GM18861 (cell line): ENCODE measurements at regions not wholly inside any gene's neighbourhood (a gene's known extent, or its start where the extent isn't known, plus 50 kb on each side); places are given as distances from the start of the nearest gene placed in this dataset.

Source experiments
- ATAC-seq: cut with Tn5 transposase; IDR thresholded peaks from one replicate; pipeline ENCODE4 v1.9.1; 2021; ENCODE audit not compliant: unreplicated experiment

DNA sequence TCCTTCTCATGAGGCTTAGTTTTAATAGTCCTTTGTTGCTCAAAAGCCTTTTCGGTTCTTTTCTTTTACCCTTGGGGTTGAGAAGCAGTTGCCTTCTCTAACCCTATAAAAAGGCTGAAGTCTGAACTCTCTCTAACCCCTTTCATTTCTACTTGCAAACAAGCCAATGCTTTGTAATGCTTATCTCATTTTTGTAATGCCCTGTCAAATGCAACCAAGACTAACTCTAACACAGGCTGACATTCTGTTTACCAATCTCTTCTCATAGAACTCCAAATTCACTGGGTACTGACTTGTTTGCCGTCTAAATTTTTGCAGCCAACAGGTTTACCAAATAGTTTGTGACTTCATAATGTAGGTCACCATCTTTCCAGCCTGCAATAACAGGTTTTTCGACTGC lies 233.9 kb upstream of the SNX7 start:
- ATAC-seq = no peak

DNA sequence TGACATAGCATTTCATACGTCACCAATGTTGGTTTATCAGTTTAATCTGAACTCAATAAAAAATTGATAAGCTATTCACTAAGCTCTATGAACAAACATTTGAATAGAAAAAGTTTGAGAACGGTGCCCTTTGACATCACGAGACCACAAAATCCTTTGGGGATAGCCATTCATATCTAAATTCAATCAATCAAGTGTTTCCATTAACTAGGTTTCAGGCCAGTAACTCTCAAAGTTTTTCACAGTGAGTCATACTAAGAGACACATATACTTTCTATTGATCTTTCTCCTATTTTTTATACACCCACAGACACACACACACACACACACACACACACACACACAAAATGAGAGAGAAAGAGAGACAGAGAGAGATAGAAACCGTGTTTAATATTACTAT lies 235.4 kb upstream of the SNX7 start:
- no peak for ATAC-seq

DNA sequence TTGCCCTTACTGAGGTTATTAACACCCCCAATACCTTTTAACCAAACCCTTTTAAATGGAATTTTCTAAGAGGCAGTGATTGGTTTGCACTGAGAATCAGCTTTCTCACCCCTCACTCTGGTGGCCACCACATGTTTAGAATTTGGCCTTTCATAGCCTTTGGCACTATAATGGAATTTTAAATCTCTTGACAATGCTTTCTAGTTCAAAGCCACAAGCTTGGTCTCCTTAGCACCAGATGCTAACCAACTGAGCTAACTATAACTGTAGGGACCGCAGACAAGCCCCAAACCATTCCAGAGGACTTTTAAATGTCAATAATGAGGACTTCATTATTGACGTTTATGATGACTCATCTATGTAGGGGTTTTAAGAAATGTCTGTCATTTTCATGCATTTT lies 238.7 kb upstream of the SNX7 start:
- no peak for ATAC-seq

DNA sequence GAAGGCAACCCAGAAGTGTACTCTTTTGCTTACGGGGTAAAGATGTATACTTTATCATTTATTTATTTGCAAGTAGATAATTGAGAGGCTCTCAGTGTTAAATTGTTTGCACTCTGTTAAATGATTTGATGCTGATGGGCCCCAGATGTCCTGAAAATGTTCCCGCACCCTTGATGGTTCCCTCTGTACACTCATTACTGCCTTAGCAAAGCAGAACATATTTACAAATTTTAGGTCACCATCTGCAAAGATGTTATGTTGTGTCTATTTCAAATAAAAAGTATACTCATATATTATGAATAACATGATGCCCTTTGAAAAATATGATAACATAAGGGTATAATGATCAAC lies 240.5 kb upstream of the SNX7 start:
- ATAC-seq = no peak

DNA sequence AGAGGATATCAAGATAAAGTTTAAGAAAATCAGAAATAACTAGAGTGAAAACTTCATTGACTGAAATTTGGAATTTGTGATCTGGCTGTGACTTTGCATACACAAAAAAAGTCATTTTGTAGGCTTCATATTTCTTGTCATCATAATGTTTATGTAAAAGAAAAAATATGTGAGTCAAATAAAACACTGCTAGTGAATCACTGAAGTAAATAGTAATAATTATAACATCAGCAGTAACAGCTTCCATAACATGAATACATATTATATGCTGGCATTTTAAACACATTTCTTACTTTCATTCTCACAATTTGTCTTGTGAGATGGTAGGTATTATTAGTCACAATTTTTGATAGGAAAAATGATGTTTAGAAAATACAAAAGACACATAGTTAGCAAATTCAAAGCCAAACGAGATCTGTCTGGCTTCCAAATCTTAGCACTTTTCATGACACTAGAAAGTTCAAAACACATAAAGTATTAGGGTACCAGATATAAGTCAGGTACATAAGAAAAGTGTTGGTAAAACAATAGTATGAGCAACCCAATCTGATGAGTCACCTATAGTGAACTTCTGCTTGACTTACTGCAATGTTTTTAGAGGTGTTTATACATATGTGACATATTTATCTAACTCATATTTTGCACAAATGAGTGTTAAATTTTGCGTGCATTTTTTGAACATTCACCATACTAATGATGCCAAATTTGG lies 241.0 kb upstream of the SNX7 start:
- ATAC-seq = no peak

DNA sequence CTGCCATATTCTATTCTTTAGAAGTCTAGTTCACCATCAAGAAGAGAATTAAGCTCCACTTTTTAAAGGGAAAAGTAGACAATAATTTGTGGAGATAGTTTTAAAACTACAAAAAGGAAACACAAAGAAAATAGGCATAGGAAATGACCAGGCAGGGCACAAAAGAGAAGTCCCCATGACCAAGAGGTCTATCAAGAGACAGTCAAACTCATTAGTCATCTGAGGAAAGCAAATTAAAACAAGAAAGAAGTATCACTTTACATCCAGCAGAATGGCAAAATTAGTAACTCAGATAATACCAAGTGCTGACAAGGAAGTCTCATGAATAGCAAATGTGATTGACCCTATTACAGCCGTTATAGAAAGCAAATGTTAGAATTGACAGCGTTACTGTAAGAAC lies 243.7 kb upstream of the SNX7 start:
- no peak for ATAC-seq

DNA sequence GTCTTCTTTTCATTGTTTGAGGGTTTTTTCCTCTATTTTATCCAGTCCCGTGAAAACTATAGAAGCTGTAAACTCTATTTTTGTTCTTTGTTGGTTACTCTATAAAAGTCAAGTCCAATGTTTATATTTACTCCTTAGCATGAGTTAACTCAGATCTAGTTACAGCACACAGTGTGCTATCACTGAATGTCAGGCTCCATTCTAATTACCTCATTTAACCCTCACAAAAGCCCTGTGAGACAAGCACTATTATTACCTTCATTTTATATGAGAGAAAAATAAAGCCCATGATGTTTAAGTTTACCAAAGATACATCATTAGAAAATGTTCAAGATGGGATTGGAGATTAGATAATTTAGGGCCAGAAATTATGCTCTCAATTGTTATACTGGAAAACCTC lies 251.4 kb upstream of the SNX7 start:
- no peak for ATAC-seq

DNA sequence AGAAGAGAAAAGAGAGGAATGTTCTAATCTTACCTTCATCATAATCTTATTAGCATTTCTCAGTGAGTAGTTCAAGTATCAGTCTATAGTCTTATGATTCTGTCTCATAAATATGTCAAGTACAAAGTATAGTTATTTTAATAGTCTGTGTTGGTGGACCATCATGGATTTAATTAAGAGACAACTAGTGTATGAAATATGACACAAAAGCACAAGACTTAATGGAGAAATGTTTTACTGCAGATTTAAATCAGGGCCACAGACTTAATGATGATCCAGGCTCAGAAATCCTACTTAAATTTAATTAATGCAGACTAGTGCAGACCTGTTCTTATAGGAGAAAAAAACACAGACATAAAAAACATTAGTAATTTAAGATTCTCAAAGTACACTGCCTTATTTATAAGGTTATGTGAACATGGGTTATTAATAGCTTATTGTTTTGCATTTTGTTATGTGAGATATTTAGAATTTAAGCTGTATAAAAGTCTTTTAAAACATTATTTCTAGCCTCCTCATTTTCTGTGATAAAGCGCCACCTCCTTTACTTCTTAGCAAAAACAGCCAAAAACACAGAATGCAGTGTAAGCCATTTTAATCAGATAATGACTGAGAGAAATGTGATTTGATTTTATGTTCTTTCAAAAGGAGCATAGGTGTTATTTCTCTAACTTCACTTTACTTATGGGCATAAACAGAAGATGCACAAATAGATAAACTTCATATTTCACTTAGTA lies 255.0 kb upstream of the SNX7 start:
- ATAC-seq = no peak

DNA sequence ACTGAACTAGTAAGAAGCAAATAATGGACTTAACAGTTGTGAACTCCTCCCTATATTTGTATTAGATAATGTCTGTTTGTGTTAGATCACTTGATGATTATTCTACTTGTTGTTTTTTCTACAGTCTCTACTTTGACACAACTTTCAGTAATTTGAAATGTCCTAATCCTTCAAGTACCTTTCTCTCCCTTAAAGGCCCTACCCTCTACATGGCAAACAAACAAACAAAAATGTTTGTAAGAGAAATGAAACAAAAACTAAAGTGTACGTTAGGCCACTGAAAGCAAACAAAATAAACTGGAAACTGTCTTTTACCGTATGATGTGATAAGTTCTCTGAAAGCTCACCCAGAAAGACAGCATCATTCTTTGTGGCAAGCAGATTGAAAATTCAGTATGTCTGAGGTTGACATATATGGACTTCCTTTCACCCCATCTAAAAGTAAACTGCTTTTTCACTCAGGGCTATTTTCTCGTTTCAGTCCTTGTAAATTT lies 255.9 kb upstream of the SNX7 start:
- no peak for ATAC-seq

DNA sequence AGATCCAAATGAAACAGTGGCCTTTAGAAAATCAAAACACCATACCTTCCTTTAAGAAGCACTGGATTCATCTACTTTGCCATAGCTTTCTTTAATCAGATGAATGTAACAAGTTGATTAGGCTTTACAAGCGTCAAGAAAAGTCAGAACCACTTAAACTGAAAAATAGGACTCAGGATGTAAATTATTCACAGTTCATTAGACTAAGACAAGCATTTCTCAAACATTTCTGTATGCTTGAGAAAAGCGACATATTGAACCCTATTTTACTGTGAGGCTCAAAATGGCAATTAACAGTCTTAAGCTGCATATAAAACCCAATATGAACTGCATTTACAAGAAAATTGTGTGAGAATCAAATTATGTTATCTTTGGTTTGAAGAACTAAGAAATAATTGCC lies 256.7 kb upstream of the SNX7 start:
- no peak for ATAC-seq

DNA sequence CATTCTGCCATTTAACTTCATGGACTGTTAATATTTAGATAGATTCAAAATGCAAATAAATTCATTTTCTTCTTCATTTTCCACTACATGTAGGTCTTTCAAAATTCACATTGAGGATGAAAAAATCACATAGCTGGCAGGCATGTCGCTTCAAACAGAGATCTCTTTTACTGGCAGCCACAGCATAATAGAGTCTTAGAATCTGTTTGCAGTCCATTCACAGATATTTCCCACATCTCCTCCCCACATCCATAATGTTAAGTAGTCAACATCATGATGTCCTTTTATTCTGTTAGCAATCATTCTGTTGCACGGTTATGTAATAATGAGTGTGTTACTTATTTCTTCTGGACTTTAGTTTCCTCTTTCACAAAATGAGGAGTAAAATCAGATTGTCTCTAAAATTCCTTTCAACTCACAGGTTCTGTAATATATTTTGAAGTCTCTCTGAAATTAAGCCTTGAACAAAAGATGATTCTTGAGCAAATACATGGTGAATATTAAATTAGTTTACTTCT lies 257.5 kb upstream of the SNX7 start:
- ATAC-seq = no peak

DNA sequence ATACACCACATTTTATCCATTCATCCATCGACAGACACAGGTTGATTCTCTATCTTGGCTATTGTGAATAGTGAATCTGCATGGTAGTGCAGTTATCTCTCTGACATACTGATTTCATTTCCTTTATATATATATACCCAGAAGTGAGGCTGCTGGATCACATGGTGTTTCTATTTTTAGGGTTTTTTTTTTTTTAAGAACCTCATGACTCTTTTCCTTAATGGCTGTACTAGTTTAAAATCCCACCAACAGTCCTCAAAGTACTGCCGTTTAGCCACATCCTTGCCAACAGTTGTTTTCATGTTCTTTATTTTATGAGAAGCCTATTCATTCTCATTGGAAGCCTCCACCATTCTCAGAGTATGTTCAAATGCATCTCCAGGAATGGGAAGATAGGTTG lies 258.7 kb upstream of the SNX7 start:
- no peak for ATAC-seq

DNA sequence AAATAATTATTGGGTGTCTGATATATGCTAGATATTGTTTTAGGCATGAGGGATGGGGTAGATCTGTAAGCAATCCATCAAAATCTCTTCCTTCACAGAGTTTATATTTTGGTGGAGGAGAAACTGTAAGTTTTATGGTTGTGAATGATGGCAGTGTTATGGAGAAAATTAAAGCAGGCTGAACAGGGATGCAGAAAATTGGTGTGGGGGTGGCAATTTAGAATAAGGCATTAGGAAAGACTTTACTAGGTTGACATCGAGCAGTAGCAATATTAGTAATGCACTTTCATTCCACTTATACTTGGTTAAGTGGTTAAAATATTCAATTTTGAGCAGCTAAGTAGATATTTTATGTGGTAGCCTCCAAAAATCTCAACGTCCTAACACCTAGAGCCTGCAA lies 261.1 kb upstream of the SNX7 start:
- no peak for ATAC-seq

DNA sequence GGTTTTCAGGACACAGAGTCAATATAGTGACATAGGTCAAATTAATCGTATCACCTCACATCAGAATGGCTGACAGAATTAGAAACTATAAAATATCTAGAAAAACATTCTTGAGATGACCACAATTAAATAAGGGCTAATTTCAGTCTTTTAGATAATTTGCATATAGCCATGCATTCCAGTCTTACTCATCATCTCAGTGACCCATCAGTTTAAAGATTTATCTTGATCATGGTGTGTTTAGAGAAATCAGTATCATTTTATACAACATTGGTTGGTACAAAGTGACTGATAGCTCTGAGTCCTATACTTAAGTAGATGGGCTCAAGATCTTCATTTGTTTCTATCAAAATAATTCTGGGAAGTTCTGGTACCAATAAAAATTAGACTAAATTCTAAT lies 262.3 kb upstream of the SNX7 start:
- ATAC-seq = no peak

DNA sequence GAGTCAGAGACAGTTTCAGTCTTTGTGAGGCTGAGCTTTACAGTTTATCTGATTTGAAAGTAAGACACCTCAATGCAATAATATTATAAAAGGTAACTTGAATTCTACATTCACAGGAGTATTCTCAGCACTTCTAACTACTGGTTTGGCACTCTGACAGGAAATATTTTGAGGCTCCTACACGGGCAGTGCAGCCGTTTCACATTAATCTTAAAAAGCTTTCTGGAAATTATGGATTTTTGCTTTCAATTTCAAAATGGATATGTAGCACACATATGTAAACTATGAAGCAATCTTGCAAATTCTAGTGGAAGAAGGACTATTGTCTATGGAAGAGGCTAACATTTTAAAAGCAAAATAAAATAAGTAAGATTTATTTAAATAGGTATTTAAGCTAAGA lies 262.9 kb upstream of the SNX7 start:
- no peak for ATAC-seq

DNA sequence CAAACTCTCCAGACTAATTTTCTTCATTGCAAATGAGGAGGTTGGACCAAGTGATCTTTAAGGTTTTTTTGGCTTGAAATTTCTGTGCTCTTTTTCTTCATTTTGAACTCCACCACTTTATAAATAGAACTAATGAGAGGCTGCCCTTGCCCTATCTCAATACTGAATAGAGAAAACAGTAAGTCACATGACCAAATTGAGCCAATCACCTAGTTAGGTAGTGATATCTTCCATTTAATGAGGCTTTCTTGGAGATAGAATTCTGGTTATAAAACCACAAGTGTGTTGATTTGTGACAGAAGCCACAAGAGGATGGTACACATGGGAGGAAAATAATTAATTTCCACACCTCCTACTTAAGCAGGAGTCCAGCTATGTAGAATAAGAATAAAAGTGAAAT lies 263.4 kb upstream of the SNX7 start:
- no peak for ATAC-seq

DNA sequence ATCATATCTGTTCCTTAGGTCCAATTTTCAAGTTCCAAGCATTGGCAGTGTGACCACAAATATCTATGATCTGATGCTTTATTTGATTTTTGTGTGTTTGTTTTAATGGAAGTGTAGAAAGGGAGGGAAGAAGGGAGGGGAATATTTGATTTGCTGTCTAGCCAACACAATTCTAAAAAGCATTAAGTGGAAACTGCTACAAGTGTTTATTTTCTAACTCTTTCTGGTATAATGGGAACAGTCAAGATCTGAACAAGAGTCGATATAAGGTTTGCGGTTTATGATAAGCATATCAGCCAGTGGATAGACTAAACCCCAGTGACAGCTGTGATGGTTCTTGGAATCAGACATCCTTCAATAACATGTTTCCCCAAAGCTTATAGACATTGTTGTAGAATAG lies 267.8 kb upstream of the SNX7 start:
- ATAC-seq = no peak

DNA sequence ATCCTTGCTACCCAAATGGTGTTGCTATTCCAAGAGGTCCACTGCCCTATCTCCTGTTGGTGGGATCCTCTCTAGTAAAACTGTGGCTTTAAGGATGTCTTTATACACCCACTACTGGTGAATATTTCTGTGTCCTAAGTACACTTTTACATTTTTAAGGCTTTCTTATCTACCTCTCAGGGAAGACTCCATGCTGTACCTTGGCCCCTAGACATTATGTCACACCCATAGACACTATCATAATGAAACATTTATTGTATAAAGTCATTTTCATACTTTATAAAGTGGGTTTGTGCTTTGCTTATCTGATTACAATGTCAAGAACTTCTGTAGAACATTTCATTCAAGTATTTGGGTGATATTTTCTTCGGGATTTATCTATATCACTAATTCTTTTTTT lies 270.3 kb upstream of the SNX7 start:
- ATAC-seq = no peak

DNA sequence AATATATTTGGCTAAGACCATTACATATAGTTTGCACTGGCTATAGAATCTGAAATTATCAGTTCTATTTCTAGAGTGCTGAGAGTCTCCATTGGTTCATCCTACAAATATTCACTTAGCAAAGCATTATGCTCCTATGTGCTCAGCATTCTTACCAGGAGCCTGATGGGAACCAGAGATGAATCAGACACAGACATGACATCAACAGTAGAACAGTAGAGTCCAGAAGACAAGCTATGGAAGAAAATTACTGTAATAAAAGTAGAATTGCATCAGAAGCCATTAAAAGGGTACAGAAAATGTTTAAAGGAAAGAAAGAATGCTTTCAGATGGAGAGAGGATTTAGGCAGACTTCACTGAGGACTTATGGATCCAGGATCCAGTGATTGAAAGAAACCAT lies 271.7 kb upstream of the SNX7 start:
- ATAC-seq = no peak

DNA sequence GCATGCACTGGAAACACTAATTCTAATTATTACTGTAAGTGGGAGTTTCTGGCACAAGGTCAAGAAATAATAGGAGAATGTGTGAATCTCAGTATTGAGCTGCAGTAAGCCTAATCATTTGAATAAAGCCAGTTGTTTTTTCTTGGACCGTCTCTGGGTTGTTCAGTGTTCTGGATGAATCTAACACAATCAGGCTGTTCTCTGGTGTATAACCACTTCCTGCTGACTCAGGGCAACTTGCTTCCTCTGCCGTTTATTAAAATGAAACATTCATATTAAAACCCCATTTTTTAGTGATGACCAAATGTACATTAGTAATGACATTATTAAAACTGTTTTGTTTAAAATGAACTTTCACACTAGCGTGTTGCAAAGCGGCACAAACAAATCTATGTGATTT lies 273.1 kb upstream of the SNX7 start:
- no peak for ATAC-seq

DNA sequence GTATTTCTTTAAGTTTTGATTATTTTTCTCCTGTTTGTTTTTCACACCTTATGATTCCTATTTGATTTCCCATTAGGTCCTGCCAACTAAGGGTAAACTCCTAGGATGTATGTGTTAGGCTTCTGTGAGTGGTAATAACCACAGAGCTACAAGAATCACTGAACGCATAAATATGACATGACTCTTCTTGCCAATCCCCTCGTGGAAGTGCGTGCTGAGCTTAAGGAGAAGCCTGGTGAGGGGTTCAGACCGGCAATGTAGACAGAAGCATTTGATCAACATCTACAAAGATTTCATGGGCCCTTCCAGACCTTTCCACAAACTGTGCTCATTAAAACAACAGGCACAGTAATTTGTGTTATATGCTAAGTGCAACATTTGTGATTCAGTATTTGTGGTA lies 273.8 kb upstream of the SNX7 start:
- no peak for ATAC-seq

DNA sequence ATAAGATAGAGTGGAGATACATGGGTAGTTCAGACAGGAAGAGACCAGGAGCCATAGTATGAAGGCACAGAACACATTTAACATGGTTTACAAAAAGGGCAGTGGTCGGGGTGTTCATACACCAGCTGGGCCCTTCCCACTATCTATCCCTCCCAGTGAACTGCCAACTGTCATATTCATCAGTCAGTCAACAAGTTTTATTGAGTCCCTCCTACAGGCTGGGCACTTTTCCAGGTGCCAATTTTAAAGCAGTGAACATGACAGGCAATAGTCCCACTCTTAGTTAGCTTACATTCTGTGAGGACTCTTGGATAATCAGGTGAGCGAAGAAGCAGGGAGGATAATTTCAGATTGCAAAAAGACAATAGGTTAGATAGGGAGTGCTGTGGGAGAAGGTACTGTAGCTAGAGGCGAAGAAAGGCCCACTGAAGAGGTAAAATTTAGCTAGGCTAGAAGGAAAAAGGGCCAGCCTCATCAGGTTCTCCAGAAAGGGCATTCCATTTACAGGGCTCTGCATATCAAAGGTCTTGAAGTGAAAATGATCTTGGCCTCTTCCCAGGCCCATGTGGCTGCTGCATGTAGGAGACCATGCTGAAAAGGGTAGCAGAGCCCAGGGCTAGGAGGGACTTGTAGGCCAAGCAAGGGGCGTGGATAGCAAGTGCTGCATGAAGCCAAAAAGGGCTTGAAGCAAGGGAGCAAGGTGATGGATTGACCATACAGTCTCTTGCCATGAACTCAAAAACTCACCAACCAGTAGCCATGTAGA lies 274.7 kb upstream of the SNX7 start:
- no peak for ATAC-seq
